NCI-H1048 (cell line): ENCODE measurements at regions not wholly inside any gene's neighbourhood (a gene's known extent, or its start where the extent isn't known, plus 50 kb on each side); places are given as distances from the start of the nearest gene placed in this dataset.
A peak's percentile ranks its signal among the peaks of the same experiment; 100 is the strongest.

Experiments used
- DNase-seq: peaks from one replicate; lab custom pipeline; 2025; lab: John Stamatoyannopoulos, UW

- DNase-seq, result no peak
Measured at GRCh38 chr2:18132697-18133096, 254.2 kb downstream of the KCNS3 start.

DNA sequence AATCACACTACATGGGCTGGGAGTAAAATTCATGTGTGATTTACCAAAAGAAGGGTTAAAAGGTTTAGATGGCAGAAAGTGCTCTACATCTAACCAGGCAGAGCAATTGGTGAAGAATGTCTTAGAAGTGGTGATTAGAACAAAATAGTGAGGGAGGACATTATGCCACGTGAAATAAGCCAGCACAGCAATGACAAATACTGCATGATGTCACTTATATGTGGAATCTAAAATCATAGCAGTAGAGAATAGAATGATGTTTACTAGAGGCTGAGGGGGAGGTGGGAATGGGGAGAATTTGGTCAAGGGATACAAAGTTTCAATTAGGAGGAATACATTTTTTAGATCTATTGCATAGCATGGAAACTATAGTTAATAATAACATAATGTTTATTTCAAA, 253.3 kb downstream of the KCNS3 start:
- no peak for DNase-seq

DNA sequence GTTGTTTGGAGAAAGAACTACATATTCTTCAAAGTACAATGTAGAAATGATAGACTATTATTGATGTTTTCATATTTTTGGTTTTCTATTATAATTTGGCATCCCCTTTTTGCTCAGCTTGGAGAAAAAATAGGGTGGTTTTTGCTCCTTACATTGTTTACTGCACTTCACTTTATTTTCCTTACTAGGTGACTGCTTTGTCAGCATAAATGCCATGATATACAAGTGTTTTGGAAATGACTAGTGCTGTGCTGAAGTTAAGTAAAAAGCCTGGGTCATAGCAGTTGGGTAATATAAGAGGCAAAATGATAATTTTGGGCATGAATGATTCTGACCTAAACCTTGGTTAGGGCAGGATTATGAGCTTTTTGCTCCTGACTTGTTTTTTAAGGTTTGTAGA, 250.9 kb downstream of the KCNS3 start:
- no peak for DNase-seq

DNA sequence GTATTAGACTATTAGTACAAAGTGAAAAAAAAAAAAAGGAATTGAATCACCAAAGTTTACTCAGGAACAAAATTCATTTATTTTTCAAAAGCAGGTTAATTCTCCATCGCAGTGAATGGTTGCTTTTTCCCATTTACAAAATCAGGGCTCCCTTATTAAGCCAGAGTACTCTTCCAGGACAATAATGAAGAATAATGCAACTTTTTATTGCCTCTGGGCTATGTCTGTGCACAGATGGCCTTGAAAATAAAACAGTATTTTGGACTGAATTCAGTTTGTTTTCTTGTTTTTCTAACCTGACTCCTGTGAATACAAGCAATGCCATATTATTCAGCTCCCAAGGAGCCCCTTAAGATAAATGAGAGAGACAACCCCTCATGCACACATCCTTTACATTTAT, 246.8 kb downstream of the KCNS3 start:
- DNase-seq, result no peak

GRCh38 chr2:18124116-18124835, 245.8 kb downstream of the KCNS3 start:
- DNase-seq, result no peak

- DNase-seq, result no peak
Measured at GRCh38 chr2:18123577-18123976, 245.1 kb downstream of the KCNS3 start.

- DNase-seq, result no peak
Measured at GRCh38 chr2:18123211-18123570, 244.7 kb downstream of the KCNS3 start.

GRCh38 chr2:18122544-18123210, 244.2 kb downstream of the KCNS3 start:
- DNase-seq, result no peak

DNA sequence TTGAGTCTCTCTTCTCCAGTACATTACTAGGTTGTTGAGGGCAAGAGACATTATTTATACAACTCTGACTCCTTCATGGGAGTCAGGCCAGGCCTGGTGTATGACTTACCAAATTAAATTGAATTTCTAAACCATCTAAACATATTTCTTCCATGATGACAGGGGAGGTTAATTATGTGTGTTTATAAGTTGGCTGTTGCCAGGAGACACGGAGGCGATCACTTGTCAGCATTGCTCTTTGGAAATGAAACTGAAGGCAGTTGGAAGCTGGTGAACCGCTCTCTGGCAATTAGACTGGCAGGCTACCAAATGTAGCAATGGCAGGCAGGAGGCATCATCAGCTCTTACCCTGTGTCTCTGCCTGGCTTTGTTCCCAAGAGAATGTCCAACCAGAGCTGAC, 241.4 kb downstream of the KCNS3 start:
- DNase-seq, result no peak

- no peak for DNase-seq
Measured at GRCh38 chr2:18118703-18119102, 240.2 kb downstream of the KCNS3 start.

GRCh38 chr2:18117592-18117991, 239.1 kb downstream of the KCNS3 start:
- DNase-seq, result peak; percentile 7

- no peak for DNase-seq
Measured at GRCh38 chr2:18110222-18110621, 231.8 kb downstream of the KCNS3 start.

GRCh38 chr2:18106841-18107240, 228.4 kb downstream of the KCNS3 start:
- DNase-seq, result no peak

- no peak for DNase-seq
Measured at GRCh38 chr2:18105929-18106328, 227.5 kb downstream of the KCNS3 start.

DNA sequence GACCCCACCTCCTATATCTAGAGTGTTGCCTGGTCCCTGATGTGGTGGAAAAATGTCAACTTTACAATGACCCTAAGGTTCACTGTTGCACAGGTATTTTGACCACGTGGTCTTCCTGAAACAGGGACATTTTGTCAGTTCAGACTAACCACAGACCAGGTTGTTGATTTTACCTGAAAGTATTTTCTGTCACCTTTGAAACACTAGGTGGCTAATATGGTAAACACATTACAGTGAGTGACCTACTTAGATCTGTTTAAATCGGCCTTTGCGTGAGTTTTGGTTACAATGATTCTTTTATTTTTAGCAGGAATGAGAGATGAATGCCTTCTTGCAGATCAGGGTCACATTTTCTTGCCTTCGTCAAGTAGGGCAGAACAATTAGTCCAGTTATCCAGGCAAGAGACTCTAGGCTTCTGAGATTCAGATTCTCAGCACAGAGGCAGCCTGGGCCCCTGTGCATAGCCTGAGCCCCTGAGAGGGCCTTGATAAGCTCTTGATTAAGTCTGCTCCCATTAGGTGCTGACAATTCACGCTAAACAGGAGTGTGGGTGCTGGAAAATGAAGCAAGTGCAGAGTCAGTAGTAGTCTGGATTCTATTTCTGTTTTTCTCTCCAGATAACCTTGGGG, 226.2 kb downstream of the KCNS3 start:
- DNase-seq, result no peak

DNA sequence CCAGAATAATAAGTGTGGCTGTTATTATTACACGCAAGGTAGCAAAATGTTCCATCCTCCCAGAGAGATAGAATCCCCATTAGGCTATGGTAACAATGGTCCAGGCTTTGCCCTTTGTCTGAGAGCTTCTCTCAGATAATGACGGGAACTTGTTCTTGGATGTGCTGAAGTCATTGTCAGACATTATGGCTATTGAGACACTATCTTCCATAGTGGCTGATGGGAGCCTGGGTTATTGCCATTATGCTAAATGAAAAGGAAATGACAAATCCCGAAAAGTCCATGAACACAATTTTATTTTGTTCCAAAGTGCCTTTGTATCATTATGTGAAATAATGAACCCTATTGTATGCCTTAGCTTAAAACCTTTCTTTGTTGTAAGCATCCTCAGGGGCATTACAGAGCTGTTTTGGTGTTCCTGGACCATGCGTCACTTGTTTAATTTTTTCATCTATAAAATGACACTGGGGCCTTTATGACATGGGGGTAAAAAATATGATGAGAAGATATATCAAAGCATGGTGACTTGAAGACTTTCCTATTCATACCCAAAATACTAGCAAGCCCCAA, 218.5 kb downstream of the KCNS3 start:
- DNase-seq, result no peak

GRCh38 chr2:18094277-18094676, 215.8 kb downstream of the KCNS3 start:
- no peak for DNase-seq

GRCh38 chr2:18093196-18093595, 214.7 kb downstream of the KCNS3 start:
- no peak for DNase-seq

DNA sequence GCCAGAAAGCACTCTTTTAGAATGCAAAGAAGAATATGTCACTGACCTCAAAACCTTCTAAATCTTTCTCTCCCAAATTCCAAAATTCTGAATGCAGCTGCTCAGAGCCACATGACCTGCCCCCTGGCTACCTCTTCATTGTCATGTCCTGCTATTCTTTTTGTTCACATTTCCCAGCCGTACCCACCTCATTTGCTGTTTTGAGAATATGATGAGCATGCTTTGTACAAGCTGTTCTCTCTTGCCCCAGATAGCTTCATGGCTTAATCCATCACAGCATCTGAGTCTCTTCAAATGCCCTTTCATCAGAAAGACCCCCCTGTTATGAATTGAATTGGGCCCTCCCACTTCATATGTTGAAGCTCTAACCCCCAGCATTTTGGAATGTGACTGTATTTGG, 214.3 kb downstream of the KCNS3 start:
- DNase-seq, result no peak

DNA sequence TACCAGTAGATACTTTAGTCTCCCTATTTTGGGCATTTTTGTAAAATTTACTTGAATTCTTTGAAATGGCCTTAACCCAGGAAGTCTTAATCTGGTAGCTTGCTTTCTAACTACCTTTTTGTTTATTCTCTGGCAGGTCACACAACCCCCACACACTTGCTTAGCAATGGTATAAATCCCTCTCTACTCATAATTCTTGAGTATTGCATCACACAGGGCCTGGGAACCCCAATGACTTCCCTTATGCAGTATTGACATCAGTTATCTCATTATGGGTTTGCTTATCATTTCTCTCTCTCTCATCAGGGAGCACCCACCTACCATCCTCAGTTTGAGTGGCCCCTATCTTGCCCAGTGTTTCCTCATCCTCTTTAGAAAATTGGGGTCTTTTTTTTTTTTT, 207.1 kb downstream of the KCNS3 start:
- no peak for DNase-seq

DNA sequence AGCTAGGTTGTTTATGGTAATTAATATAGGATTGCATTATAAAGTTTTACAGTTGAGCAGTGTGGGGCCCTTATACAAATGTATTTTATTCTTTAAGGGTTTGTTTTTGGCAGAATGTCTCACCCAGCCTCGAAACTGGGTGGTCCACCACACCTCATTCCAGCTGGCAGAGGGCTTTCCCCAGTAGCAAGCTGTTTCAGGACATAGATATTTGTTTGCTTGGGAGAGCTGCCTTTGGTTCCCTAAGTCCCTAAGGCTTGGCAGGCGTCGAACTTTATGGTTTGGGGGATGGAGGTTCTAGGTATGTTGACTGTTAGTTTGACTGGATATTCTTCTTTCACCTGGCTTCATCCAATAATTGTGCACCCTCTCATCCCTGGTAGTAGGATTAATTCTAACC, 205.9 kb downstream of the KCNS3 start:
- no peak for DNase-seq

- DNase-seq, result no peak
Measured at GRCh38 chr2:18083806-18084205, 205.3 kb downstream of the KCNS3 start.

DNA sequence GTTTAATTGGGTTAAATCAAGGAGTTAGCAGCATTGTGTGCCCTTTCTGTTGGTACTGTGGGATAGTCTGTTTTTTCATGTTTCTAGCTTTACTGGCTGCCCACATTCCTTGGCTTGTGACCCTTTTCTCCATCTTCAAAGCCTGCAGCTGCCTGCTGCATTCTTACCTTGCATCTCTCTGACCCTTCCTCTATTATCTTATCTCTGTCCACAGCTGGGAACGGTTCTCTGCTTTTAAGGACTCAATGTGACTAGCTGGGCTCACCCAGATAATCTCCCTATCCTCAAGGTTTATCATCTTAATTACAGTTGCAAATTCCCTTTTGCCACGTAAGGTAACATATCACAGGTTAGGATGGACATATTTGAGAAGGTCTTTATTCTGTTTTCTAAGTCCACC, 199.7 kb downstream of the KCNS3 start:
- DNase-seq, result no peak
